Fibroblast of villous mesenchyme (primary cell): ENCODE measurements at regions not wholly inside any gene's neighbourhood (a gene's known extent, or its start where the extent isn't known, plus 50 kb on each side); places are given as distances from the start of the nearest gene placed in this dataset.

Experiments used
- DNase-seq: peaks from one replicate; pipeline ENCODE4 v3.0.0-alpha.2; 2010; ENCODE audit warnings: low read depth
- H3K4me3 ChIP-seq: 2 replicates; pipeline ENCODE4 v1.5.1; 2011; ENCODE audit warnings: low read depth, mild to moderate bottlenecking, low read length
- CTCF ChIP-seq: IDR thresholded peaks from 2 replicates; pipeline ENCODE4 v1.5.1; 2012; ENCODE audit warnings: low read depth, mild to moderate bottlenecking, low read length; ENCODE audit not compliant: insufficient read depth

DNA sequence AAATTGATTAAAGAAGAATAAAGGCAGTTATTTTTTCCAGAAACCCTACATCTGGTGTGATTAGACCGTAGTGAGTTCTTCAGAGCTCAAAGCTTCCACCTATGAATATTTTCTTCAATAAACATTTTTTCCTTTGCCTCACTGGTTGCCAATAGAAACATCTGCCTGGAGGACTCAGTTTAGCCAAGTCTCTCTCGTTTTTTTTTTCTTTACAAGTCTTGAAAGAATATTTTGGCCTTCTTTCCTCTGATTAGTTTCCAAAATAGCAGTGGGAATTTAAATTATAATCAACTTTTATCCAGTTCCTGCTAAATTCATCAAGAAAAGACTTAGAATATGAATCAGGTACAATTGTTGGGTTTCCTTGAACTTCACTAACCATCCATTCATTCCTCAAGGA is 897.5 kb downstream of the TLE1 start:
- no peak for DNase-seq
- TF ChIP-seq CTCF, result no peak

DNA sequence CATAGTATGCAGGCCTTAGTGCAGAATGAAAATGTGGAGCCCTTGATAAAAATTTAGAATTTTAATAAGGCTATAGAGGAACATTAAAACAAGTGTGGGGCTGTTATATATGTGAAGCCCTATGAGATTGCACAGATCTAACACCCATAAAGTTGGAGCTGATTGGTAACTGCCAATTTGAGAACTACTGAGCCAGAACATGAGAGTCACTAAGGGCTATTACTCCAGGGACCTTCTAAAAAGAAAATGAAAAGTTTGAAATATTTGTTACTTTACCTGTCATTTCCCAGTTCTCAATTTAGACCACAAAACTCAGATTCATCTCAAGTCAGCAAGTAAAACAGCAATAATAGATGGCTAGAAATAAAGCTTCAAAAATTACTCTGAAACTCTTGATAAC is 898.6 kb downstream of the TLE1 start:
- H3K4me3 ChIP-seq, result no peak overlapping the region
- DNase-seq, result no peak
- TF ChIP-seq CTCF, result no peak

More for the DNA sequence above, 897.5 kb downstream of the TLE1 start:
- no peak overlapping the region for H3K4me3 ChIP-seq

- H3K4me3 ChIP-seq, result no peak overlapping the region
- DNase-seq, result no peak
- no peak for TF ChIP-seq CTCF
Measured at GRCh38 chr9:80789831-80790230, 899.5 kb downstream of the TLE1 start.

GRCh38 chr9:80787636-80788035 is 901.7 kb downstream of the TLE1 start:
- TF ChIP-seq CTCF, result no peak
- DNase-seq, result no peak
- no peak overlapping the region for H3K4me3 ChIP-seq

DNA sequence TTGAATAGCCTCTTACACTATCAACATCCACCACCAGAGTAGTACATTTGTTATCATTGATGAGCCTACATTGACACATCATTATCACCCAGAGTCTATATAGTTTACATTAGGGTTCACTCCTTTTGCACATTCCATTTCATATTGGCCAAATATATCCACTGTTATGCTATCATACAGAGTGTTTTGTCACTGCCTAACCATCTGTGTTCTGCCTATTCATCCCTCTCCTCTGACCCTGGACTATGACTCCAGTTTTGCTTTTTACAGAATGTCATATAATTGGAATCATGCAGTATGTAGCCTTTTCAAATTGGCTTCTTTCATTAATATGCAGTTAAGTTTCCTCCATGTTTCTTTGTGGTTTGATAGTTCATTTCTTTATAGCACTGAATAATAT is 904.7 kb downstream of the TLE1 start:
- TF ChIP-seq CTCF, result no peak
- DNase-seq, result no peak
- H3K4me3 ChIP-seq, result no peak overlapping the region

DNA sequence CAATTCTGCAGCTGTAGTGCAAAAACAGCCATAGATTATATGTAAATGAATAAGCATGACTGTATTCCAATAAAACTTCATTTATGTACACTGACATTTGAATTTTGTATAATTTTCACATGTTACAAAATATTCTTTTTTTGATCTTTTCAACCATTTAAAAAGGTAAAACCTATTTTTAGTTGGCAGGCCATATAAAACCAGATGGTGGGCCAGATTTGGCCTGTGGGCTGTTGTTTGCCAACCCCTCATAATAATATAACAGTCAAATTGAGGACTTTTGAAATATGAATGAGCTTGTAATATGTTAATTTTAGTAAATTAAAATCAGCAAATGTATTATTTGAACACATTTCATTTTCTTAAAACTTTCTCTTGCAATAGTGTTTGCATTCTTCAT is 913.4 kb downstream of the TLE1 start:
- TF ChIP-seq CTCF, result no peak
- DNase-seq, result no peak
- H3K4me3 ChIP-seq, result no peak overlapping the region

GRCh38 chr9:80775530-80775929 is 913.8 kb downstream of the TLE1 start:
- TF ChIP-seq CTCF, result no peak
- DNase-seq, result peak; percentile 69
- H3K4me3 ChIP-seq, result no peak overlapping the region
